Fibroblast of skin of back (primary cell): ENCODE measurements at regions not wholly inside any gene's neighbourhood (a gene's known extent, or its start where the extent isn't known, plus 50 kb on each side); places are given as distances from the start of the nearest gene placed in this dataset.
"Not testable (repeated sequence)": the region's sequence is repeated elsewhere in the genome, so short reads cannot be mapped to it uniquely, and the experiment has no call there.

Experiments used
- DNase-seq: peaks from one replicate; pipeline ENCODE4 v3.0.0-alpha.2; 2013

- no peak for DNase-seq
These were observed 2039.3 kb downstream of the OLFM4 start for GRCh38 chr13:55067946-55068345.

- DNase-seq: no peak
These were observed 2041.1 kb downstream of the OLFM4 start for GRCh38 chr13:55069746-55070145.

GRCh38 chr13:55073000-55073399 lies 2044.4 kb downstream of the OLFM4 start:
- DNase-seq: no peak

- no peak for DNase-seq
These were observed 2056.0 kb downstream of the OLFM4 start for GRCh38 chr13:55084630-55085029.

GRCh38 chr13:55087085-55087484 lies 2053.6 kb upstream of the PRR20A start:
- no peak for DNase-seq

GRCh38 chr13:55090612-55091011 lies 2050.1 kb upstream of the PRR20A start:
- no peak for DNase-seq

GRCh38 chr13:55091172-55091571 lies 2049.5 kb upstream of the PRR20A start:
- DNase-seq: no peak

GRCh38 chr13:55106509-55106908 lies 2034.2 kb upstream of the PRR20A start:
- no peak for DNase-seq

GRCh38 chr13:55120631-55121030 lies 2020.1 kb upstream of the PRR20A start:
- DNase-seq: no peak

GRCh38 chr13:55155046-55155445 lies 1985.7 kb upstream of the PRR20A start:
- no peak for DNase-seq

GRCh38 chr13:55159765-55160164 lies 1981.0 kb upstream of the PRR20A start:
- DNase-seq: no peak

GRCh38 chr13:55160867-55161266 lies 1979.9 kb upstream of the PRR20A start:
- DNase-seq: no peak

- not testable (repeated sequence) for DNase-seq
These were observed 1962.1 kb upstream of the PRR20A start for GRCh38 chr13:55178582-55178981.

GRCh38 chr13:55190996-55191395 lies 1949.7 kb upstream of the PRR20A start:
- DNase-seq: no peak

- no peak for DNase-seq
These were observed 1941.6 kb upstream of the PRR20A start for GRCh38 chr13:55199134-55199533.

- DNase-seq: no peak
These were observed 1925.8 kb upstream of the PRR20A start for GRCh38 chr13:55214841-55215345.

GRCh38 chr13:55219538-55219937 lies 1921.2 kb upstream of the PRR20A start:
- no peak for DNase-seq

GRCh38 chr13:55229906-55230569 lies 1910.7 kb upstream of the PRR20A start:
- no peak for DNase-seq

GRCh38 chr13:55230570-55230908 lies 1910.2 kb upstream of the PRR20A start:
- DNase-seq: no peak

GRCh38 chr13:55234311-55234710 lies 1906.4 kb upstream of the PRR20A start:
- no peak for DNase-seq

GRCh38 chr13:55245005-55245644 lies 1895.6 kb upstream of the PRR20A start:
- no peak for DNase-seq

GRCh38 chr13:55255236-55255635 lies 1885.5 kb upstream of the PRR20A start:
- no peak for DNase-seq

- no peak for DNase-seq
These were observed 1877.7 kb upstream of the PRR20A start for GRCh38 chr13:55263045-55263444.

- no peak for DNase-seq
These were observed 1874.1 kb upstream of the PRR20A start for GRCh38 chr13:55266644-55267043.

- DNase-seq: no peak
These were observed 1842.5 kb upstream of the PRR20A start for GRCh38 chr13:55298201-55298600.
